HS-27A (cell line): ENCODE measurements at regions not wholly inside any gene's neighbourhood (a gene's known extent, or its start where the extent isn't known, plus 50 kb on each side); places are given as distances from the start of the nearest gene placed in this dataset.

ENCODE experiments used
- DNase-seq: peaks from one replicate; pipeline ENCODE4 v3.0.0-alpha.2; 2012; ENCODE audit warnings: low read depth, missing footprints

- DNase-seq, result no peak
These were observed 455.8 kb downstream of the PCNX1 start for GRCh38 chr14:71362920-71363584.

- DNase-seq, result no peak
These were observed 457.0 kb downstream of the PCNX1 start for GRCh38 chr14:71363946-71364925.

- DNase-seq, result no peak
These were observed 458.1 kb downstream of the PCNX1 start for GRCh38 chr14:71365361-71365760.

- DNase-seq, result no peak
These were observed 459.6 kb downstream of the PCNX1 start for GRCh38 chr14:71366861-71367260.

GRCh38 chr14:71371711-71372396 is 464.6 kb downstream of the PCNX1 start:
- DNase-seq, result no peak

- peak; percentile 12 for DNase-seq
These were observed 465.2 kb downstream of the PCNX1 start for GRCh38 chr14:71372411-71372838.

- DNase-seq, result no peak
These were observed 466.5 kb downstream of the PCNX1 start for GRCh38 chr14:71373773-71374172.

- no peak for DNase-seq
These were observed 467.7 kb downstream of the PCNX1 start for GRCh38 chr14:71374989-71375388.

- DNase-seq, result no peak
These were observed 469.8 kb downstream of the PCNX1 start for GRCh38 chr14:71377099-71377498.

GRCh38 chr14:71380271-71380670 is 473.0 kb downstream of the PCNX1 start:
- DNase-seq, result no peak

GRCh38 chr14:71381814-71382213 is 474.6 kb downstream of the PCNX1 start:
- DNase-seq, result no peak

- no peak for DNase-seq
These were observed 475.1 kb downstream of the PCNX1 start for GRCh38 chr14:71382315-71382714.

GRCh38 chr14:71383510-71383909 is 476.3 kb downstream of the PCNX1 start:
- DNase-seq, result no peak

GRCh38 chr14:71384007-71384845 is 477.0 kb downstream of the PCNX1 start:
- no peak for DNase-seq

- no peak for DNase-seq
These were observed 480.5 kb downstream of the PCNX1 start for GRCh38 chr14:71387753-71388152.

- DNase-seq, result no peak
These were observed 481.1 kb downstream of the PCNX1 start for GRCh38 chr14:71388336-71388735.

GRCh38 chr14:71388862-71389261 is 481.6 kb downstream of the PCNX1 start:
- no peak for DNase-seq

- DNase-seq, result no peak
These were observed 487.1 kb downstream of the PCNX1 start for GRCh38 chr14:71394386-71394785.

GRCh38 chr14:71395151-71395604 is 487.9 kb downstream of the PCNX1 start:
- DNase-seq, result no peak

GRCh38 chr14:71395636-71396035 is 488.4 kb downstream of the PCNX1 start:
- no peak for DNase-seq

GRCh38 chr14:71396050-71396677 is 488.9 kb downstream of the PCNX1 start:
- no peak for DNase-seq
